Effector CD8-positive, alpha-beta T cell (primary cell): ENCODE measurements at regions not wholly inside any gene's neighbourhood (a gene's known extent, or its start where the extent isn't known, plus 50 kb on each side); places are given as distances from the start of the nearest gene placed in this dataset.

ENCODE experiments used
- DNase-seq: peaks from one replicate; lab custom pipeline; 2025; lab: John Stamatoyannopoulos, UW

- DNase-seq: no peak
These were observed 238.7 kb upstream of the SNX7 start for GRCh38 chr1:98422816-98423215.

GRCh38 chr1:98421085-98421435 is 240.5 kb upstream of the SNX7 start:
- no peak for DNase-seq

- DNase-seq: no peak
These were observed 241.0 kb upstream of the SNX7 start for GRCh38 chr1:98420376-98421084.

- no peak for DNase-seq
These were observed 243.7 kb upstream of the SNX7 start for GRCh38 chr1:98417820-98418219.

- DNase-seq: no peak
These were observed 251.4 kb upstream of the SNX7 start for GRCh38 chr1:98410082-98410481.

- DNase-seq: no peak
These were observed 255.0 kb upstream of the SNX7 start for GRCh38 chr1:98406352-98407088.

- no peak for DNase-seq
These were observed 255.9 kb upstream of the SNX7 start for GRCh38 chr1:98405581-98406074.

GRCh38 chr1:98404866-98405265 is 256.7 kb upstream of the SNX7 start:
- no peak for DNase-seq

- no peak for DNase-seq
These were observed 257.5 kb upstream of the SNX7 start for GRCh38 chr1:98403963-98404480.

- no peak for DNase-seq
These were observed 258.7 kb upstream of the SNX7 start for GRCh38 chr1:98402860-98403259.

- no peak for DNase-seq
These were observed 261.1 kb upstream of the SNX7 start for GRCh38 chr1:98400446-98400845.

GRCh38 chr1:98399218-98399617 is 262.3 kb upstream of the SNX7 start:
- DNase-seq: no peak

GRCh38 chr1:98398649-98399048 is 262.9 kb upstream of the SNX7 start:
- DNase-seq: no peak

GRCh38 chr1:98398092-98398491 is 263.4 kb upstream of the SNX7 start:
- no peak for DNase-seq

GRCh38 chr1:98393719-98394118 is 267.8 kb upstream of the SNX7 start:
- DNase-seq: no peak

- no peak for DNase-seq
These were observed 270.3 kb upstream of the SNX7 start for GRCh38 chr1:98391175-98391574.

- no peak for DNase-seq
These were observed 271.7 kb upstream of the SNX7 start for GRCh38 chr1:98389809-98390208.

- DNase-seq: no peak
These were observed 273.1 kb upstream of the SNX7 start for GRCh38 chr1:98388441-98388840.

- DNase-seq: no peak
These were observed 273.8 kb upstream of the SNX7 start for GRCh38 chr1:98387701-98388100.

GRCh38 chr1:98386675-98387440 is 274.7 kb upstream of the SNX7 start:
- DNase-seq: no peak

GRCh38 chr1:98385652-98386051 is 275.9 kb upstream of the SNX7 start:
- no peak for DNase-seq

GRCh38 chr1:98384461-98385141 is 276.9 kb upstream of the SNX7 start:
- no peak for DNase-seq
